ENCODE measurements at regions not wholly inside any gene's neighbourhood (a gene's known extent, or its start where the extent isn't known, plus 50 kb on each side); places are given as distances from the start of the nearest gene placed in this dataset.

GRCh38 chr9:83147315-83148149 is 84.6 kb upstream of the RASEF start:
- TF ChIP-seq, protein P1, sequence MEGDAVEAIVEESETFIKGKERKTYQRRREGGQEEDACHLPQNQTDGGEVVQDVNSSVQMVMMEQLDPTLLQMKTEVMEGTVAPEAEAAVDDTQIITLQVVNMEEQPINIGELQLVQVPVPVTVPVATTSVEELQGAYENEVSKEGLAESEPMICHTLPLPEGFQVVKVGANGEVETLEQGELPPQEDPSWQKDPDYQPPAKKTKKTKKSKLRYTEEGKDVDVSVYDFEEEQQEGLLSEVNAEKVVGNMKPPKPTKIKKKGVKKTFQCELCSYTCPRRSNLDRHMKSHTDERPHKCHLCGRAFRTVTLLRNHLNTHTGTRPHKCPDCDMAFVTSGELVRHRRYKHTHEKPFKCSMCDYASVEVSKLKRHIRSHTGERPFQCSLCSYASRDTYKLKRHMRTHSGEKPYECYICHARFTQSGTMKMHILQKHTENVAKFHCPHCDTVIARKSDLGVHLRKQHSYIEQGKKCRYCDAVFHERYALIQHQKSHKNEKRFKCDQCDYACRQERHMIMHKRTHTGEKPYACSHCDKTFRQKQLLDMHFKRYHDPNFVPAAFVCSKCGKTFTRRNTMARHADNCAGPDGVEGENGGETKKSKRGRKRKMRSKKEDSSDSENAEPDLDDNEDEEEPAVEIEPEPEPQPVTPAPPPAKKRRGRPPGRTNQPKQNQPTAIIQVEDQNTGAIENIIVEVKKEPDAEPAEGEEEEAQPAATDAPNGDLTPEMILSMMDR (IDR thresholded peaks at IDR 0.05) = no peak
- no peak for TF ChIP-seq EZH2phosphoT487 (IDR thresholded peaks at IDR 0.05)
